ENCODE measurements at regions not wholly inside any gene's neighbourhood (a gene's known extent, or its start where the extent isn't known, plus 50 kb on each side); places are given as distances from the start of the nearest gene placed in this dataset.
"Not testable (repeated sequence)": the region's sequence is repeated elsewhere in the genome, so short reads cannot be mapped to it uniquely, and the experiment has no call there.

DNA sequence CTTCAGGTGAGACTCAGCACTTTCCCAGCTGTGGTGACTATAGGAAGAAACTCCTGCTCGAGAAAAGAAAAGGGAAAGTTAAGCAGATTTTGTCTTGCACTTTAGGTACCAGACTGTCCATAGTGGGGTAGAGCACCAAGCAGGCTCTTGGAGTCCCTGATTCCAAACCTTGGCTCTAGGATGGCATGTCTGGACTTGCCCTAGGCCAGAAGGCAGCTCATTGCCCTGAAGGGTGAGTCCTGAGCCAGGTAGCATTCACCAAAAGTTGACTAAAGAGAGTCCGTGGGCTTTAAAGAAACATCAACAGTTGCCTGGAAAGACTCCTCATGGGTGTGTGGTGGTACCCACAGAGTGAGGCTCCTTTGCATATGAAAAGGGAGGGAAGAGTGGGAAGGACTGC is 145.2 kb upstream of the SNX7 start:
- no peak for DNase-seq (ENCODE audit: low read depth)
- CTCF ChIA-PET = interaction anchor here (0.6 kb wide), 1 partner anchor 17 kb away, joined by 4 read pairs; no protein-coding TSS in a partner anchor
- TF ChIP-seq, protein P1, sequence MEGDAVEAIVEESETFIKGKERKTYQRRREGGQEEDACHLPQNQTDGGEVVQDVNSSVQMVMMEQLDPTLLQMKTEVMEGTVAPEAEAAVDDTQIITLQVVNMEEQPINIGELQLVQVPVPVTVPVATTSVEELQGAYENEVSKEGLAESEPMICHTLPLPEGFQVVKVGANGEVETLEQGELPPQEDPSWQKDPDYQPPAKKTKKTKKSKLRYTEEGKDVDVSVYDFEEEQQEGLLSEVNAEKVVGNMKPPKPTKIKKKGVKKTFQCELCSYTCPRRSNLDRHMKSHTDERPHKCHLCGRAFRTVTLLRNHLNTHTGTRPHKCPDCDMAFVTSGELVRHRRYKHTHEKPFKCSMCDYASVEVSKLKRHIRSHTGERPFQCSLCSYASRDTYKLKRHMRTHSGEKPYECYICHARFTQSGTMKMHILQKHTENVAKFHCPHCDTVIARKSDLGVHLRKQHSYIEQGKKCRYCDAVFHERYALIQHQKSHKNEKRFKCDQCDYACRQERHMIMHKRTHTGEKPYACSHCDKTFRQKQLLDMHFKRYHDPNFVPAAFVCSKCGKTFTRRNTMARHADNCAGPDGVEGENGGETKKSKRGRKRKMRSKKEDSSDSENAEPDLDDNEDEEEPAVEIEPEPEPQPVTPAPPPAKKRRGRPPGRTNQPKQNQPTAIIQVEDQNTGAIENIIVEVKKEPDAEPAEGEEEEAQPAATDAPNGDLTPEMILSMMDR (IDR thresholded peaks at IDR 0.05; ENCODE audit: insufficient read depth, low read depth, low read length) = no peak
- Histone ChIP-seq H3K36me3 (ENCODE audit: control insufficient read depth, insufficient read depth, low read length) (no peaks in the 10 kb centered on the region), H3K4me3 (ENCODE audit: low read depth, low read length) (no peak overlapping the region), H3K27me3 (ENCODE audit: control insufficient read depth, insufficient read depth, low read length) (no peaks in the 10 kb centered on the region; the same call in 1 of the 2 replicates)
- POLR2A ChIA-PET = no interaction called here

DNA sequence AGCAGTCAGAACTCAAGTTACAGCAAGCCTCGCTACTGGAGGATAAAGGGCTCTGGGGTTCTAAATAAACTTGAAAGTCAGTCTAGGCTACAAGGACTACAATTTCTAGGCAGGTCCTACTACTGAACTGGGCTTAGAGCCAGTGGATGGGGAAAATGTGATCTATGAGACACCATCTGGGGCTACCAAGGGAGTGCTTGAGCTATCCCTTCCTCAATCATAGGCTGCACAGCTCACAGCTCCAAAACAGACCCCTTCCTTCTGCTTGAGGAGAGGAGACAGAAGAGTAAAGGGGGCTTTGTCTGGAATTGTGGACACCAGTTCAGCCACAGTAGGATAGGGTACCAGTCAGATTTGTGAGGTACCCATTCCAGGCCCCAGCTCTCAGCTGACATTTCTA is 145.8 kb upstream of the SNX7 start:
- Histone ChIP-seq H3K27me3 (ENCODE audit: control insufficient read depth, insufficient read depth, low read length) (no peaks in the 10 kb centered on the region; the same call in 1 of the 2 replicates), H3K36me3 (ENCODE audit: control insufficient read depth, insufficient read depth, low read length) (no peaks in the 10 kb centered on the region), H3K4me3 (ENCODE audit: low read depth, low read length) (no peak overlapping the region)
- CTCF ChIA-PET = interaction anchor here (1.4 kb wide), 1 partner anchor 11 kb away, joined by 4 read pairs; no protein-coding TSS in a partner anchor
- TF ChIP-seq, protein P1 (IDR thresholded peaks at IDR 0.05; ENCODE audit: insufficient read depth, low read depth, low read length) = no peak
- DNase-seq (ENCODE audit: low read depth) = no peak
- POLR2A ChIA-PET = no interaction called here

DNA sequence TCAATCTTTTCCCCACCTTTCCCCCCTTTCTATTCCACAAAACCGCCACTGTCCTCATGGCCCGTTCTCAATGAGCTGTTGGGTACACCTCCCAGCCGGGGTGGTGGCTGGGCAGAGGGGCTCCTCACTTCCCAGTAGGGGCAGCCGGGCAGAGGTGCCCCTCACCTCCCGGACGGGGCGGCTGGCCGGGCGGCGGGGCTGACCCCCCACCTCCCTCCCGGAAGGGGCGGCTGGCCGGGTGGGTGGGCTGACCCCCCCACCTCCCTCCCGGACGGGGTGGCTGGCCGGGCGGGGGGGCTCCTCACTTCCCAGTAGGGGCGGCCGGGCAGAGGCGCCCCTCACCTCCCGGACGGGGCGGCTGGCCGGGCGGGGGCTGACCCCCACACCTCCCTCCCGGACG is 149.3 kb upstream of the SNX7 start:
- DNase-seq (ENCODE audit: low read depth); H3K27me3 ChIP-seq (ENCODE audit: control insufficient read depth, insufficient read depth, low read length); POLR2A ChIA-PET; CTCF ChIA-PET; H3K4me3 ChIP-seq (ENCODE audit: low read depth, low read length); H3K36me3 ChIP-seq (ENCODE audit: control insufficient read depth, insufficient read depth, low read length): not testable (repeated sequence)

DNA sequence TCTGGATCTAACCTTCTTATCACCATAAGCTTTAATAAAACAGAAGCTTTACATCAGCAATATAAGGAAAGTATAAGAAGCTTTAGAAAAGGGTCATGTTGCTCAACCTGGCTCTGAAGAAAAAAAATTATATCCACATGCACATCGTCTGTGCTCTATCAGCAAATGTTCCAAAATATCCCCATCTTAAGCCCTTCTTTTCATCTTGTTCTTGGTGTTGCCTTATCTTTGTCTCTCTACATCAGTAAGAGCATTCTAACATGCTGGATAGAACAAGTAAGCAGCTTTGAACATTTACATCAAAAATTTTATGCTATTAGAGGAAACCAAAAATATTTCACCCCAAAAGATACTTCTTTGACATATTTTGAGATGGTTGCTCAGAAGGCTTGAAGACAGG is 157.8 kb upstream of the SNX7 start:
- POLR2A ChIA-PET = no interaction called here
- TF ChIP-seq, protein P1 (IDR thresholded peaks at IDR 0.05; ENCODE audit: insufficient read depth, low read depth, low read length) = no peak
- H3K27me3 ChIP-seq (ENCODE audit: control insufficient read depth, insufficient read depth, low read length) = no peaks in the 10 kb centered on the region
- H3K4me3 ChIP-seq (ENCODE audit: low read depth, low read length) = no peak overlapping the region
- no peaks in the 10 kb centered on the region for H3K36me3 ChIP-seq (ENCODE audit: control insufficient read depth, insufficient read depth, low read length)
- CTCF ChIA-PET = interaction anchor here (0.6 kb wide), 1 partner anchor 34 kb away, joined by 3 read pairs; no protein-coding TSS in a partner anchor
- no peak for DNase-seq (ENCODE audit: low read depth)

DNA sequence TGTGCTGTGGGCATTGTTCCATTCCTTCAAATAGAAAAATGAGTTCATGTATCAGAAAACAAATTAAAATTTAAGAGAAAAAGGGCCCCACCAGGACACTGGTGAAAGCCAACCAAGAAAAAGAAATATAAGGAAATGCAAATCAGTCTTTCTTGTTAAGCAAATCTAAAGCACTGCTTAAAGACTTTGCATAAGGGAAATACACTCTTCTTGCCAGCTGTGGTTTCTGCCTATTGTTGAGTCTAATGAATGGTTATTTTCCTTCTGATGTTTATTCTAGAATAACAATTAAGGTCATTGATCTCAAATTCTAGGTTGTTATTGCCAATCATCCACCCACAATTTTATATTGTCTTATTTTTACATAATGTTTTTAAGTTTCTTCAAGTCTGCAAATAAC is 158.6 kb upstream of the SNX7 start:
- TF ChIP-seq, protein P1 (IDR thresholded peaks at IDR 0.05; ENCODE audit: insufficient read depth, low read depth, low read length) = no peak
- no peak for DNase-seq (ENCODE audit: low read depth)
- CTCF ChIA-PET = interaction anchor here (0.6 kb wide), 1 partner anchor 531 kb away, joined by 3 read pairs; no protein-coding TSS in a partner anchor
- Histone ChIP-seq H3K36me3 (ENCODE audit: control insufficient read depth, insufficient read depth, low read length) (no peaks in the 10 kb centered on the region), H3K27me3 (ENCODE audit: control insufficient read depth, insufficient read depth, low read length) (no peaks in the 10 kb centered on the region), H3K4me3 (ENCODE audit: low read depth, low read length) (no peak overlapping the region)
- POLR2A ChIA-PET = no interaction called here

DNA sequence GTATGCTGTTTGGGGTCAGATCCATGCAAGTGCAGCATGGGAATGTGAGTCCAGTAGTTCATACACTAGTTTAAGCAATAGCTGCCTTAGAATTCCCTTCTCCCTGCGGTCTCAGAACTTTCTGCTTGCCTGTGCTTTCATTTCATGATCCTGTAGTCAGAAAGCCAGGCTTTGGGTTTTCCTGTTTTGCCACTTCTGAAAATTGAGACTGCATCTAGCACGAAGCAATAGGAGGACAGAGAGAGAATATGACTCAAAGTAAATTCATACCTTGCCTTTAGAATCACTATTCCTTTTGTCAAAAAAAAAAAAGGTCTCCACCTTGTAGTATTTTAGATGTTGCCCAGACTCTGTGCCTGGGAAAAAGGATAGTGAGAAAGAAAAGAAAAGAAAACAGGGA is 161.2 kb upstream of the SNX7 start:
- Histone ChIP-seq H3K36me3 (ENCODE audit: control insufficient read depth, insufficient read depth, low read length) (no peaks in the 10 kb centered on the region), H3K27me3 (ENCODE audit: control insufficient read depth, insufficient read depth, low read length) (no peaks in the 10 kb centered on the region), H3K4me3 (ENCODE audit: low read depth, low read length) (no peak overlapping the region)
- TF ChIP-seq, protein P1 (IDR thresholded peaks at IDR 0.05; ENCODE audit: insufficient read depth, low read depth, low read length) = no peak
- CTCF ChIA-PET = no interaction called here
- DNase-seq (ENCODE audit: low read depth) = no peak
- POLR2A ChIA-PET = no interaction called here
